ENCODE measurements at regions not wholly inside any gene's neighbourhood (a gene's known extent, or its start where the extent isn't known, plus 50 kb on each side); places are given as distances from the start of the nearest gene placed in this dataset.

- Histone ChIP-seq H3K27me3 (ENCODE audit: control insufficient read depth, insufficient read depth, low read length) (no peaks in the 10 kb centered on the region), H3K4me3 (ENCODE audit: low read depth, low read length) (no peak overlapping the region), H3K36me3 (ENCODE audit: control insufficient read depth, insufficient read depth, low read length) (no peaks in the 10 kb centered on the region)
- no peak for TF ChIP-seq CTCF (IDR thresholded peaks at IDR 0.05; ENCODE audit: insufficient read depth, low read depth, low read length)
- DNase-seq (ENCODE audit: low read depth), result no peak
- POLR2A ChIA-PET, result no interaction called here
- CTCF ChIA-PET, result no interaction called here
Observed at GRCh38 chr14:98203421-98203820, 1068.6 kb downstream of the BCL11B start.

- DNase-seq (ENCODE audit: low read depth), result no peak
- ChIA-PET CTCF (no interaction called here), POLR2A (no interaction called here)
- Histone ChIP-seq H3K36me3 (ENCODE audit: control insufficient read depth, insufficient read depth, low read length) (no peaks in the 10 kb centered on the region), H3K4me3 (ENCODE audit: low read depth, low read length) (no peak overlapping the region), H3K27me3 (ENCODE audit: control insufficient read depth, insufficient read depth, low read length) (no peaks in the 10 kb centered on the region)
- no peak for TF ChIP-seq CTCF (IDR thresholded peaks at IDR 0.05; ENCODE audit: insufficient read depth, low read depth, low read length)
Observed at GRCh38 chr14:98204139-98204538, 1067.9 kb downstream of the BCL11B start.

- no peak overlapping the region for H3K4me3 ChIP-seq (ENCODE audit: low read depth, low read length)
- H3K36me3 ChIP-seq (ENCODE audit: control insufficient read depth, insufficient read depth, low read length), result no peaks in the 10 kb centered on the region
- no peak for TF ChIP-seq CTCF (IDR thresholded peaks at IDR 0.05; ENCODE audit: insufficient read depth, low read depth, low read length)
- POLR2A ChIA-PET, result no interaction called here
- DNase-seq (ENCODE audit: low read depth), result no peak
- CTCF ChIA-PET, result no interaction called here
- H3K27me3 ChIP-seq (ENCODE audit: control insufficient read depth, insufficient read depth, low read length), result no peaks in the 10 kb centered on the region
Observed at GRCh38 chr14:98207415-98207814, 1064.6 kb downstream of the BCL11B start.

GRCh38 chr14:98208211-98208611 is 1063.8 kb downstream of the BCL11B start:
- ChIA-PET POLR2A (no interaction called here), CTCF (no interaction called here)
- Histone ChIP-seq H3K27me3 (ENCODE audit: control insufficient read depth, insufficient read depth, low read length) (no peaks in the 10 kb centered on the region), H3K36me3 (ENCODE audit: control insufficient read depth, insufficient read depth, low read length) (no peaks in the 10 kb centered on the region), H3K4me3 (ENCODE audit: low read depth, low read length) (no peak overlapping the region)
- no peak for DNase-seq (ENCODE audit: low read depth)
- no peak for TF ChIP-seq CTCF (IDR thresholded peaks at IDR 0.05; ENCODE audit: insufficient read depth, low read depth, low read length)

GRCh38 chr14:98208943-98209342 is 1063.1 kb downstream of the BCL11B start:
- no peak for TF ChIP-seq CTCF (IDR thresholded peaks at IDR 0.05; ENCODE audit: insufficient read depth, low read depth, low read length)
- Histone ChIP-seq H3K4me3 (ENCODE audit: low read depth, low read length) (no peak overlapping the region), H3K36me3 (ENCODE audit: control insufficient read depth, insufficient read depth, low read length) (no peaks in the 10 kb centered on the region), H3K27me3 (ENCODE audit: control insufficient read depth, insufficient read depth, low read length) (no peaks in the 10 kb centered on the region)
- ChIA-PET CTCF (interaction anchor here (1.4 kb wide), 1 partner anchor 12 kb away, joined by 3 read pairs; no protein-coding TSS in a partner anchor), POLR2A (no interaction called here)
- no peak for DNase-seq (ENCODE audit: low read depth)
